ENCODE measurements at regions not wholly inside any gene's neighbourhood (a gene's known extent, or its start where the extent isn't known, plus 50 kb on each side); places are given as distances from the start of the nearest gene placed in this dataset.

DNA sequence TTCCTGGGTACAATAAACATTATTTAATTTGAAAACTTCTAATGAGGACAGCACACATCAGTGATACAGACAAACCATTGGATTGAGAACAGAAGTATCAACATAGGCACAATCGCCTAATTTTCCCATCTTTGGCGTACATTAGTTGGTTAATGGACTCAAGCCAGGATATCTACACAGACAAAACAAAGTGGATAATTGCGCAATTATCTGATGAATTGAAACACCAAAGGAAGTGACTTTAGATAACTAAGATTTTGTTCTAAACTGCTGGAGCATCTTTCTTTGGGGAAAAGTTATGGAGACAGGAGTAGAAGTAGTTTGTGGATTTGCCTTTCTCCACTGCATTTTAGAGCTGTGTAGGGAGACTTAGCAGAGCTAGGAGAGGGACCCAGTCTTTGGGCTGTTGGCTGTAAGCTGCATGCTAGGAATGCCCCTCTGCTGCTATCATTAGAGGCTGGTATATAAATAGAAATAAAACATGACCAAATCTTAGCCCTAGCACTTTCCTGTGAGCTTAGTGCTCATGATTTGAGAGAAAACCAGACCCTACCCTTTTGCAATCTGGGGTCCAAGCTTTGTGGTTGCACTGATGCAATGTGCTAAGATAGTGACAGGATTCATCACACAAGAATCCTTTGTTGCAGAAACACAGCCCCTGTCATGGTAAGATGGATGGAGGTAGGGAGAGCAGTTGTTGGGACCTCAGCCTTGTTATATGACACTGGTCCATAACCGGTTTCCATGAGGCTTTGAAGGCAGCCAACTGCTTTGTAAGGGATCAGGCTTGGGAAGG, 264.5 kb upstream of the PIK3C3 start:
- DNase-seq = no peak
- Histone ChIP-seq H3K9me3 (no peaks in the 10 kb centered on the region), H3K36me3 (no peaks in the 10 kb centered on the region)

DNA sequence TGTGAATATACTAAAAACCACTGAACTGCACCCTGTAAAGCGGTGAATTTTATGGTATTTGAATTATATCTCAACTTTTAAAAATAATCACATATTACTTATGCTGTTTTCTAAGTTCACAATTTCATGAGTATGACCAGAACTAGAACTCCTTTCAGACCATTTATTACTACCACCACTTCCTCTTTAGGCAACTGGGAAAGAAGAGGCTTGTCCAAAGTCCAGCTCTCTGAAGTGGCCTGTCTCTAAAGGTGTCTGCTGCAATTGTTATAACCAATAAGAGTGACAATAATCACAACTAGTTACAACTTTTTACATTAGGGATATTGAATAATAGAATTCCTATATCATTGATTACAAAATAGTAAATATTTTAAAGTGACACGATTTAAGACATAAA, 267.9 kb upstream of the PIK3C3 start:
- no peak overlapping the region for H3K4me3 ChIP-seq
- H3K9me3 ChIP-seq = no peaks in the 10 kb centered on the region
- DNase-seq = no peak
- H3K36me3 ChIP-seq = no peaks in the 10 kb centered on the region
- no peaks in the 10 kb centered on the region; the same call in 1 of the 2 replicates for H3K27me3 ChIP-seq

More for the DNA sequence above, 264.5 kb upstream of the PIK3C3 start:
- Histone ChIP-seq H3K27me3 (no peaks in the 10 kb centered on the region), H3K4me3 (no peak overlapping the region)

DNA sequence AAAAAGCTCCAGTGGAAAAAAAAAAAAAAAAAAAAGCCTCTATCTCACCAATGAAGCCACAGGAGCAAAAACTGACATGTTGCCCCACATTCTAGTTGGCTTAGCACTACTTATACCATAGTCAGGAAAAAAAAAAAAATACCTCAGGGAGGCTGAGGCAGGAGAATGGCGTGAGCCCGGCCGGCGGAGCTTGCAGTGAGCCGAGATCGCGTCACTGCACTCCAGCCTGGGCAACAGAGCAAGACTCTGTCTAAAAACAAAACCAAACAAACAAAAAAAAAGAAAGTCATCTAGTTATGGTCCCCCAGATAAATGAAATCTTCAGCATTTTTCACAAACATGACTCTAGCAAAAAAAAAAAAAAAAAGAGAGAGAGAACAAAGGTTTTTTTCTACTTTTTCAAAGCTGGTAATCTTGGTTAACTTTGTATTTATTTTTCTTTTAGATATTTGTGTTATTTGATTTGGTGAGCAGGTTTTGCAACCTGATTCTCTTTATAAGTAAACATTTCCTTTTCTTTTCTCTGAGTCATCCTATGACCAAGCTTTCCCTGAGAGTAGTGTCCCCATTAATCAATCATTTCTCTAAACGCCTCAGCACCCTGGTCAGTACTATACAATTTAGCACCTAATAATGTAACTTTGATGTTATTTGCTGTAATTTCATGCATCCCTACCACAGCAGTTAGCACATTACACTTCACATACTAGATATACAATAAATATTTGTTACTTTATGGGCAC, 273.7 kb upstream of the PIK3C3 start:
- H3K9me3 ChIP-seq = no peaks in the 10 kb centered on the region
- DNase-seq = no peak
- H3K4me3 ChIP-seq = no peak overlapping the region
- no peaks in the 10 kb centered on the region; the same call in 1 of the 2 replicates for H3K27me3 ChIP-seq
- no peaks in the 10 kb centered on the region for H3K36me3 ChIP-seq

DNA sequence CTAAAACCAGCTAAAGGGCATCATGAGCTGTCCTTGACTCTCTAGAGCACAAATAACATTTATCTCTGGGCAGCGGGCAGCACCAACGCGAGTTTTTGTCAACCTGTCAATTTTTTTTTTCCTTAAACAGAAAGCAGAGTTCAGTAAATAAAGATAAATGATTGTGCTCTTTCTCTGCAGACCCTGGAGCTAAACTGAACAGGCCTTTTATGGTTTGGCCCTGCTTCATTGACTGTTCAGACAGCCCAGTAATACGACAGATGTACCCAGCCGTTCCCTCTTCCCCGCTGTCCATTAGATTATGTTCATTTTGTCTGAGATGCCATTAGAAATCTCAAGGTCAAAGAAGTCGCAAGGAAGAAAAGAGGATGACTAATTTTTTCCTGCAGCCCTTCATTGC, 280.5 kb upstream of the PIK3C3 start:
- DNase-seq = no peak
- Histone ChIP-seq H3K4me3 (no peak overlapping the region), H3K9me3 (no peaks in the 10 kb centered on the region), H3K36me3 (no peaks in the 10 kb centered on the region), H3K27me3 (no peaks in the 10 kb centered on the region)

DNA sequence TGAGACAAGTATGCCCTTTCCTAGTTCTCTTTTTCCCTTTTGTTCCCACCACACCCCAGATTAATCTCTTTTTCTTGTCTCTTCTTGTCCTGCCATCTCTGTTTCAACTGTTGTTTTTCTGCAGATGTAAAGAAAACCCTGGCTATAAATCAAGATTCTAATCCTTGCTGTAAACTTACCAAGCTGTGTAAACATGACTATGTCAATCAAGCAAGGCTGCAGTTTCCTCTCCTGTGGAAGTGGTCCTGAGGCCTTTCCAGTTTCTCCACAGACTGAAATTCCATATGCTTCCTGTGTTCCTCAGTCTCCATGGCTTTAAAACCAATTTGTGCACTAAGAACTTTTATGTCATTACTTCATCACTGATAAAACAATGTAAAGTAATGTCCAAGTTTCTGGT, 288.8 kb upstream of the PIK3C3 start:
- no peak for DNase-seq
- H3K4me3 ChIP-seq = no peak overlapping the region
- no peaks in the 10 kb centered on the region for H3K27me3 ChIP-seq
- no peaks in the 10 kb centered on the region for H3K9me3 ChIP-seq
- H3K36me3 ChIP-seq = no peaks in the 10 kb centered on the region

DNA sequence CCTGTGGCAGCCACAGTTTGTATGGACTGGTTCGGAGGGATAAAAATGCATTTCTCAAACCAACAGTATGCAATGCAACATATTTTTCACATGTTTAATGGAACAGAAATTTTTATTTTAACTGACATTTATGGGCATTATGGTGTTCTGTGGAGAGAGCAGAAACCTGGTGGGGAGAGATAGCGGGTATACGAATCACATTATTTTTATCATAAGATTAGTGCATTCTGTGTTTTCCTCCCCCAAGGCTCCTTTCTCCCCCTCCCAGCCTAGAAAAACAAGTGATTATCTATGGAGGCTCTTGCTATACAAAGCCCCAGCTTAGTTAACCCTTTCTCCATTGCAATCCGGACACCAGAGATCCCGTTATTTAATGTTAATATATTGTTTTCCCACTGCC, 289.8 kb upstream of the PIK3C3 start:
- Histone ChIP-seq H3K27me3 (no peaks in the 10 kb centered on the region), H3K9me3 (no peaks in the 10 kb centered on the region), H3K36me3 (no peaks in the 10 kb centered on the region), H3K4me3 (no peak overlapping the region)
- DNase-seq = no peak

DNA sequence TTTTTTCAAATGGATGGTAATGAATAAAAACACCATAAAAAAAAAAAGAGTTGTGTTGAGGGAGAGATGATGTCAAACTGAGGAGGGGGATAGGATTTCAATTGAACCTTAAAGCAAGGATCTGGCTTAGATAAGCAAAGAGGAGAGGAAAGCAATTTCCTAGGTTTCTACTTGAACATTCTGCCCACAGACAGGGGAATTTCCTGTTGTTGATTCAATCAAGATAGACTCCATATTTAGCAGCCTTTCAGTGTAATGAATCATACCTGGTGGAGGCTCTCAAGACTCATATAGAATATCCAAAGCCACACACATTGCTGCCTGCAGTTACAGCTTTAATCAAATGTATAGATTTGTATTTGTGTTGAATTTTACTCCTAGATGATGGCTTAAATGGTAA, 294.4 kb upstream of the PIK3C3 start:
- Histone ChIP-seq H3K36me3 (no peaks in the 10 kb centered on the region), H3K9me3 (no peaks in the 10 kb centered on the region), H3K27me3 (no peaks in the 10 kb centered on the region), H3K4me3 (no peak overlapping the region)
- DNase-seq = no peak

DNA sequence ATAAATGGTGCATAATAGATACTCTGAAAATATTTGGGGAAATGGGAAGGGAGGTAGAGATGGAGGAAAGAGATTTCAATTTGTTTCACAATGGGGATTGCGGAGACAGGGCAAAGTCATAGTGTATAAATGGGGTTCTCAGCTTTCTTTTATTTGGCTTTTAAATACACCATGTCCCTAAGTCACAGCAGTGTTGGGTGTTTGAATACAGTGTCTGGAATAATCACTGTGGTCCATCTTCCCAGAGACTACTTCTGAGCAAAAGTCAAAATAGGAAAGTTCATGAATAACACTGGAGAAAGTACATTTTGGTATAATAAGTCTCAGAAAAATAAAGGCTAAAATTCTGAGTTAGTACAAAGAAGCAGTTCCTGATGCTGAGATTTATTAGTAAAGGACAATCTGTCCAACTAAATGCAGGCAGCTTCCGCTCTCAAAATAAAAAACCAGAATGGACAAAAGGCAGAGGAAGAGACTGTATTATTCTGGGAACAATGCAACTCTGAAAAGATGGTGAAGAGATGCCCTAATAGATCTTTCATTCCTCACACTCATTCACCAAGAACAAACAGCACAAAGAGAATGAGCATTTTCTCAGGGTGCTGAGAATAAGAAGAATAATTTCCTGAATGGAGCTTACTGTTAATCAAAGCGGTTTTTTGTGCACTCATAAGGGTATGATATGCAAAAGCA, 295.4 kb upstream of the PIK3C3 start:
- H3K36me3 ChIP-seq = no peaks in the 10 kb centered on the region
- DNase-seq = no peak
- no peaks in the 10 kb centered on the region for H3K27me3 ChIP-seq
- H3K4me3 ChIP-seq = no peak overlapping the region
- no peaks in the 10 kb centered on the region for H3K9me3 ChIP-seq

DNA sequence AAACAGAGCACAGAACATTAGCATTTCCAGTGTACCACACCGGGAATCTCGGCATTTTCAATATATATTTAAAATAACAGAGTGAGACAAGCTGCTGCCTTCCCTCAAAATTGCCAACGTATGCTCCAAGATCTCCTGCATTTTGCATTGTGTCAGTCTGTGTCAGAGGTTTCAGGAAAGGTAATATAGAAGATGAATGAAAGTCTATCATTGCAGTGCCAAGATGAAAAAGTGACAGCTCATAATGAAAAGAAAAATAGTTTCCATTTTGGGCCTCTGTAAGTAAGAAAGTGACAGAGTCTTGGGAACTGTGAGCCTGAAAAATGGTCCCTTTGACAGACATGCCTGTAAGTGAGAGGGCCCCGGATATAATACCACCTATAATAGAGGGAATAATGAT, 297.8 kb upstream of the PIK3C3 start:
- Histone ChIP-seq H3K9me3 (no peaks in the 10 kb centered on the region), H3K27me3 (no peaks in the 10 kb centered on the region), H3K4me3 (no peak overlapping the region), H3K36me3 (no peaks in the 10 kb centered on the region)
- DNase-seq = no peak

DNA sequence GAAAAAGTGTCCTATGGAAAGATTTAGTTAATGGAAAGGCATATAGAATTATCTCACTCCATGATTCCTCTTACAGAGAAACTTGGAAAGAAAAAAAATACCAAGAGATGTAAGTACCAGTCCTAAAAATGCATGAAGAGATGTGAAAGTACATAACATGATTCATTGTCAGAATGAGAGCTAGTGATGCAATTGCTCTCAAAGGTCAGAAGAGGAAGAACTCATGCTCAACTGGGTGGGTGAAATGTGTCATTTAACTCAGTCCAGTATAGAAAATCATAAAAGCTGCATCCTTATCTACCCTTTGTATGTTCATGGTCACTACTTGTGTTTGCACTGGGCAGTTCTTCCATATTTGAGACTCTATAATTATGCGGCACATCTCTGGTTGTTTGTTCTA, 300.0 kb upstream of the PIK3C3 start:
- H3K9me3 ChIP-seq = no peaks in the 10 kb centered on the region
- DNase-seq = no peak
- no peak overlapping the region for H3K4me3 ChIP-seq
- H3K27me3 ChIP-seq = no peaks in the 10 kb centered on the region
- no peaks in the 10 kb centered on the region for H3K36me3 ChIP-seq

DNA sequence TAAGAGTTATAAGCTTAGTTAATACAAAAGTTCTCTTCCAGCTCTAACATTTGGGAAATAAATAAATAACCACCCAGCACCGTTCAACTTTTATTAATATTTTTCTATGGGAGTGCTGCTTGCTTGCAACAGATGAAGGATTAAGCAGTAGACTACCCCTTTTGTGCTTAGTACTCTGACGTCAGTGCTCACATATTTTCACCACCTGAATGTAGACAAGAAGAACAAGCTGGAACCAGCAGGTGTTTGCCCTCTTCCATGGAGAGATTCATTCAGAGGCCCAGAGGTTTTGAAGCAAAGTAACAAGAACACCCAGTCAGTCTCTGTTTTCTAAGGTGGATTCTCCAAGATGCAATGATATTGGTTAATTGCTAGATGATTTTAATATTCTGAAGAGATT, 307.1 kb upstream of the PIK3C3 start:
- H3K36me3 ChIP-seq = no peaks in the 10 kb centered on the region
- no peak overlapping the region for H3K4me3 ChIP-seq
- no peaks in the 10 kb centered on the region for H3K9me3 ChIP-seq
- no peak for DNase-seq
- H3K27me3 ChIP-seq = no peaks in the 10 kb centered on the region

DNA sequence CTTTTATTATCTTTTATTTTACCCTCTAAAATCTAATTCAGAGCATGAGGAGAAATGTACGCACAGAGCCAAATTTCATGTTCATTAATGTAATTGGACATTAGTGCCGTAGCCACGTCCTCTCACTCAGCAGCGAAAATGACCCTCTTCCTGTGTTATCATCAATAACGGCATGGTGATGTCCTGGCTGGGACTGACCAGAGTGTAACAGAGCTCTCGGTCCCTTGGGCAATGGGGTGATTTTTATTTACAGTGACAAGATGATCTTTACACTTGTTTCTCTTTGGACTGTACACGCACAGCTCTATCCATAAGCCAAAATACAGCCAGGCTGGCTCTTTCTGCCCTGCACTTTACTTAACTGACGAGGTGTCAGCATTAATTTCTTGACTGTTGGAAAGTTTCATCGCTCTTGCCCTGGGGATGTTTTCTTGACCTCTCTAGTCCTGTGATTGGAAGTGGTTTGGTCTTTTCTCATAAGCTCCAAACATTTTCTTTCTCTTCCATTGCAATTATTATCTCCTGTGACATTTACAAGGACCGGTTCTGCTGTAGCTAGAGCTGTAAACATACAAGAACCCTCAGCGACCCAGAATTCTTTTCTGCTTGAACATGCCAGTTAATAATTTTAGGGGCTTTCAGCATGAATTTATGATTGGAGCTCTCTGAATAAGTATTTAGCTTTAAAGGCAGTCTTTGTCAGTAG, 308.0 kb upstream of the PIK3C3 start:
- Histone ChIP-seq H3K36me3 (no peaks in the 10 kb centered on the region), H3K9me3 (no peaks in the 10 kb centered on the region)

DNA sequence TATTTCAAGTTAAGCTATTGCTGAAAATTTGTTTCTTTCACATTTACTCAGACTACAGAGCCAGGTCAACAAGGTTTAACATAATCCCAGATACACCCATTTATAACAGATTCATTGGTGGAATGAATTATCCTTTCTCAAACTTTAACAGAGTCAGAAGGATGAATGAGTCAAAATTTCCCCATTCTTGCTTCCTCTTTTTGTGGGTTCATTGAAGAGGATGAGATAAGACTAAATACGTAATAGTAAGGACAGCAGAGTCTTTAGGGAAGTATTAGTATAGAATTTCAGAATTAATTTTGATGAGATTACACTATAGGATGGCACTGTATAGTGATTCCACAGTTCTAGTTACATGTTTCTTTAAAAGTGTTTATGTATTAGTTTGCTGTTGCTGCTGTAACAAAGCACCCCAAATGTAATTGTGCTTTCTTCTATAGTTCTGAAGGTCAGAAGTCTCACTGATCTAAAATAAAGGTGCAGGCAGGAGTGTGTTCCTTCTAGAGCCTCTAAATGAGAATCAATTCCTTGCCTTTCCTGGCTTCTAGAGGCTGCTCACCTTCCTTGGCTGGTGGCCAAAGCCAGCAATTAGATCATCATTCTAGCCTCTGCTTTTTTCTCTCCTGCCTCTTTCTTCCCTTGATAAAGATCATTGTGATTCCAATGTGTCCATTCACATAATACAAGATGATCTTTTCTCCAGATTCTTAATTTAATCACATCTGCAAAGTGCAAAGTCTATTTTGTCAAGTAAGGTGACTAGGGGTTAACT, 309.3 kb upstream of the PIK3C3 start:
- Histone ChIP-seq H3K9me3 (no peaks in the 10 kb centered on the region), H3K4me3 (no peak overlapping the region), H3K27me3 (no peaks in the 10 kb centered on the region), H3K36me3 (no peaks in the 10 kb centered on the region)
- no peak for DNase-seq

More for the DNA sequence above, 308.0 kb upstream of the PIK3C3 start:
- Histone ChIP-seq H3K4me3 (no peak overlapping the region), H3K27me3 (no peaks in the 10 kb centered on the region)
- no peak for DNase-seq

DNA sequence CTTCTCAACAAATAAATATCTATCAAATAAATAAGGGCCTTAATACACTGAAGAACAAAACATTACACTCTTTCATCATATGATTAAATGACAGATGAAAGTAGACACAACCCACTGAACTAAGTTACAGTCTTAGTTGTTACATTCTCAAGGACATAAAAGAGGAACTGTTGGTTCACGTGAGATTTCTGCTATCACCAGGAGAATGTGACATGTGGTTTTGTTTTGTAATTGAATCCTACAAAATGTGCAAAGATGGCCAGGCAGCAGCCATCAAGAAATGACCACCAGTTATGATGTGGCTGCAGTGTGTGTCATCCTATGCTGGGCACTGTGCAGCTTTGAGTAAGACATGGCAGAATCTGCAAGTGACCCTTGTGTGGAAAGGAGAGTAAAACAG, 310.6 kb upstream of the PIK3C3 start:
- no peak for DNase-seq
- Histone ChIP-seq H3K36me3 (no peaks in the 10 kb centered on the region), H3K4me3 (no peak overlapping the region), H3K9me3 (no peaks in the 10 kb centered on the region), H3K27me3 (no peaks in the 10 kb centered on the region)

DNA sequence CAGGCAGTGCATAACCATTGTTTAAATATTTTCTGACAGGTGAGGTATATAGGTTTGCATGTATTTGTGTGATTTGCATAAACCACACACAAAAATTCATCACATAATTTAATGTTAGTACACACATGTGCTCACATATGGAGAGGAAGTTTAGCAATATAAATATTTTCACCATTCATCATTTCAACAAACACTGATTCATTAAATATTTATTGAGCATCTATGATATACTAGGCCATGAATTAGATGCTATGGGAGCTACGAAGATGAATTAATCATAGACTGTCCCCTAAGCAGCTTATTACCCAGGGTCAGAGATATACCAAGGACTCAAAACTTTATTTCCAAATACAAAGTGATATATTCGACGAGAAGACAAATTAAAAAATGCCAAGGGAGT, 311.6 kb upstream of the PIK3C3 start:
- H3K4me3 ChIP-seq = no peak overlapping the region
- no peaks in the 10 kb centered on the region for H3K36me3 ChIP-seq
- H3K27me3 ChIP-seq = no peaks in the 10 kb centered on the region
- DNase-seq = no peak
- no peaks in the 10 kb centered on the region for H3K9me3 ChIP-seq

DNA sequence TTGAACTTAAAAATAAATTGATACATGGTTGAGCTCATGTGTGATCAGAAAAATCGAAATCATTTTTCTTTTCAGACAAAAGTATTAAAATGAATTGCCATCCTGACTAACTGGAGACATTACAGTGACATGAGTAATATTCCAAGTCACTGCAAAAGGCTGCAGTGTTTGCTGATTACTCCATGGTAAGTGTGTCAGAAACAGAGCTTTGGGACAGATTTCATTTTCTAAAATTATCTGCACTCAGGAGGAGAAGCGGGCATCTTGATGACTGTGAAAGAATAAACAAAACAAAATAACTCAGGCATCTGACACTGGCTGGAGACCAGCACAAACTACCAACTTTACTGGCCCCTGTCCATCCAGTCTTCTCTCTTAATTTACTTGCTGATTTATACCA, 312.3 kb upstream of the PIK3C3 start:
- Histone ChIP-seq H3K9me3 (no peaks in the 10 kb centered on the region), H3K4me3 (no peak overlapping the region), H3K27me3 (no peaks in the 10 kb centered on the region), H3K36me3 (no peaks in the 10 kb centered on the region)
- DNase-seq = no peak

All from MG63 (cell line).